Stomach (tissue), 8 donors: ENCODE measurements at regions not wholly inside any gene's neighbourhood (a gene's known extent, or its start where the extent isn't known, plus 50 kb on each side); places are given as distances from the start of the nearest gene placed in this dataset.

Experiments
- DNase-seq, 2 donors: peaks; one replicate each; pipeline versions ENCODE4 v3.0.0 to v3.0.0-alpha.2; 2013 to 2019
- H3K27ac ChIP-seq, 5 donors: fragments of 200-600 bp in 4 of 5; sonication (generic) in 4 of 5; one replicate each; pipeline ENCODE4 v1.5.1; 2013 to 2019; ENCODE audit warnings: mild to moderate bottlenecking in 1 of 5, moderate library complexity in 1 of 5
- H3K27me3 ChIP-seq, 3 donors: fragments of 200-600 bp; sonication (generic); one replicate each; pipeline ENCODE4 v1.5.1; 2017 to 2019; ENCODE audit warnings: mixed run types in 1 of 3
- H3K36me3 ChIP-seq, 4 donors: fragments of 200-600 bp; sonication (generic); 1 replicate in 3 of 4; 2 replicates in 1 of 4; pipeline ENCODE4 v1.5.1; 2016 to 2019
- H3K4me1 ChIP-seq, 4 donors: fragments of 200-600 bp; sonication (generic); one replicate each; pipeline ENCODE4 v1.5.1; 2016 to 2019
- H3K4me3 ChIP-seq, 4 donors: fragments of 200-600 bp; sonication (generic) in 3 of 4; one replicate each; pipeline ENCODE4 v1.5.1; 2016 to 2019; ENCODE audit warnings: mild to moderate bottlenecking in 1 of 4
- H3K9me3 ChIP-seq, 4 donors: fragments of 200-600 bp; sonication (generic); one replicate each; pipeline ENCODE4 v1.5.1; 2016 to 2019
- CTCF ChIP-seq, 7 experiments: fragments of 450-650 bp in 4 of 7; fragments of 200-600 bp in 3 of 7; sonication (generic) in 3 of 7; IDR thresholded peaks; one replicate each; pipeline ENCODE4 v1.5.1; 2016 to 2019; ENCODE audit warnings: antibody characterized with exemption in 7 of 7, control low read depth in 2 of 7, mild to moderate bottlenecking in 1 of 7
- EP300 ChIP-seq: sonication (generic); formaldehyde crosslinking; IDR thresholded peaks from one replicate; pipeline ENCODE4 v1.6.1; 2017; ENCODE audit warnings: antibody characterized with exemption
- POLR2A ChIP-seq, 4 donors: fragments of 450-650 bp; IDR thresholded peaks; one replicate each; pipeline ENCODE4 v1.6.1; 2016; ENCODE audit warnings: antibody characterized with exemption in 4 of 4, control low read depth in 2 of 4, mild to moderate bottlenecking in 1 of 4, moderate library complexity in 1 of 4
- POLR2AphosphoS5 ChIP-seq, 3 donors: sonication (generic); formaldehyde crosslinking; IDR thresholded peaks; one replicate each; pipeline ENCODE4 v1.6.1; 2016; ENCODE audit warnings: antibody characterized with exemption in 3 of 3
- WGBS, 5 donors: extraction: QIAGEN DNeasy Blood & Tissue Kit in 3 of 5; methylation state at CpG; one replicate each; pipeline versions ENCODE4 v1.1.5 to v1.1.7; 2013 to 2018; 5-methylcytosine and 5-hydroxymethylcytosine counted together
- intact Hi-C: fragments of 100-400 bp; cut with DNase I; formaldehyde crosslinking; loops from one replicate; pipeline ENCODE4 v1.15.1; 2023; ENCODE audit warnings: low total_unique reads
- donor health status: healthy with polysubstance abuse.
- donor health status: Bipolar disorder and iron deficiency.
- donor health status: healthy.

GRCh38 chr9:118414676-118415075, 710.5 kb downstream of the TLR4 start:
- Histone ChIP-seq H3K36me3 (no peaks in the 10 kb centered on the region), H3K27me3 (no peaks in the 10 kb centered on the region), H3K27ac (no peak overlapping the region), H3K4me3 (no peak overlapping the region), H3K4me1 (no peaks in the 10 kb centered on the region), H3K9me3 (no peaks in the 10 kb centered on the region)
- intact Hi-C loops = no loop called here
- TF ChIP-seq POLR2AphosphoS5 (IDR thresholded peaks at IDR 0.05) (no peak), EP300 (no peak), CTCF (IDR thresholded peaks at IDR 0.05) (no peak), POLR2A (IDR thresholded peaks at IDR 0.05) (no peak)
- 57 to 69% (median 59%) methylated on average over 2 of the region's 2 CpGs for WGBS, 5 donors
- DNase-seq = no peak

GRCh38 chr9:118418887-118419565, 714.8 kb downstream of the TLR4 start:
- WGBS, 5 donors = 21 to 53% (median 39%) methylated on average over 2 of the region's 2 CpGs
- Histone ChIP-seq H3K27ac (no peak overlapping the region), H3K4me1 (no peaks in the 10 kb centered on the region), H3K4me3 (no peak overlapping the region), H3K27me3 (no peaks in the 10 kb centered on the region), H3K36me3 (no peaks in the 10 kb centered on the region), H3K9me3 (no peaks in the 10 kb centered on the region)
- intact Hi-C loops = no loop called here
- TF ChIP-seq POLR2AphosphoS5 (IDR thresholded peaks at IDR 0.05) (no peak), EP300 (no peak), CTCF (IDR thresholded peaks at IDR 0.05) (no peak), POLR2A (IDR thresholded peaks at IDR 0.05) (no peak)
- DNase-seq = peak in 1 of 2 donors; percentile 71

GRCh38 chr9:118419676-118420075, 715.5 kb downstream of the TLR4 start:
- no peaks in the 10 kb centered on the region for H3K36me3 ChIP-seq
- H3K27ac ChIP-seq = no peak overlapping the region
- intact Hi-C loops = no loop called here
- H3K9me3 ChIP-seq = no peaks in the 10 kb centered on the region
- no peaks in the 10 kb centered on the region for H3K27me3 ChIP-seq
- no peak for DNase-seq
- H3K4me1 ChIP-seq = no peaks in the 10 kb centered on the region
- TF ChIP-seq POLR2A (IDR thresholded peaks at IDR 0.05) (no peak), CTCF (IDR thresholded peaks at IDR 0.05) (no peak), POLR2AphosphoS5 (IDR thresholded peaks at IDR 0.05) (no peak), EP300 (no peak)
- no peak overlapping the region for H3K4me3 ChIP-seq
- 69 to 92% (median 89%) methylated on average over 1 of the region's 1 CpG for WGBS, 5 donors

GRCh38 chr9:118422508-118422907, 718.3 kb downstream of the TLR4 start:
- Histone ChIP-seq H3K4me1 (no peaks in the 10 kb centered on the region), H3K4me3 (no peak overlapping the region), H3K9me3 (no peaks in the 10 kb centered on the region), H3K27ac (no peak overlapping the region), H3K27me3 (no peaks in the 10 kb centered on the region), H3K36me3 (no peaks in the 10 kb centered on the region)
- intact Hi-C loops = no loop called here
- TF ChIP-seq POLR2AphosphoS5 (IDR thresholded peaks at IDR 0.05) (no peak), POLR2A (IDR thresholded peaks at IDR 0.05) (no peak), EP300 (no peak), CTCF (IDR thresholded peaks at IDR 0.05) (no peak)
- 67 to 83% (median 78%) methylated on average over 2 of the region's 2 CpGs for WGBS, 5 donors
- no peak for DNase-seq
